ENCODE measurements at regions not wholly inside any gene's neighbourhood (a gene's known extent, or its start where the extent isn't known, plus 50 kb on each side); places are given as distances from the start of the nearest gene placed in this dataset.

- TF ChIP-seq CTCF (IDR thresholded peaks at IDR 0.05) = no peak
- intact Hi-C loops (cut with DNase I) = no loop called here
Measured at GRCh38 chr6:11961923-11962322, 50.2 kb upstream of the HIVEP1 start.

GRCh38 chr6:11960909-11961779, 51.0 kb upstream of the HIVEP1 start:
- Histone ChIP-seq H3K36me3 (no peaks in the 10 kb centered on the region), H3K4me1 (no peaks in the 10 kb centered on the region), H3K4me3 (no peak overlapping the region), H3K27me3 (no peaks in the 10 kb centered on the region), H3K27ac (no peak overlapping the region), H3K9me3 (no peaks in the 10 kb centered on the region)
- no peak for TF ChIP-seq CTCF (IDR thresholded peaks at IDR 0.05)
- intact Hi-C loops (cut with DNase I) = no loop called here
- DNase-seq (ENCODE audit: low spot score in 2 of 2) = no peak

More at GRCh38 chr6:11961923-11962322, 50.2 kb upstream of the HIVEP1 start:
- no peak for DNase-seq (ENCODE audit: low spot score in 2 of 2)
- Histone ChIP-seq H3K27me3 (no peaks in the 10 kb centered on the region), H3K4me3 (no peak overlapping the region), H3K36me3 (no peaks in the 10 kb centered on the region), H3K4me1 (no peaks in the 10 kb centered on the region), H3K27ac (no peak overlapping the region), H3K9me3 (no peaks in the 10 kb centered on the region)

GRCh38 chr6:11956781-11957180, 55.3 kb upstream of the HIVEP1 start:
- H3K27me3 ChIP-seq = no peaks in the 10 kb centered on the region
- no peak for TF ChIP-seq CTCF (IDR thresholded peaks at IDR 0.05)
- no peak for DNase-seq (ENCODE audit: low spot score in 2 of 2)
- intact Hi-C loops (cut with DNase I) = no loop called here
- no peaks in the 10 kb centered on the region for H3K9me3 ChIP-seq
- H3K27ac ChIP-seq = no peak overlapping the region
- H3K4me1 ChIP-seq = no peaks in the 10 kb centered on the region
- H3K36me3 ChIP-seq = no peaks in the 10 kb centered on the region
- H3K4me3 ChIP-seq = no peak overlapping the region

- H3K27ac ChIP-seq = no peak overlapping the region
- H3K4me3 ChIP-seq = no peak overlapping the region
- intact Hi-C loops (cut with DNase I) = no loop called here
- no peaks in the 10 kb centered on the region for H3K27me3 ChIP-seq
- TF ChIP-seq CTCF (IDR thresholded peaks at IDR 0.05) = no peak
- H3K4me1 ChIP-seq = no peaks in the 10 kb centered on the region
- no peak for DNase-seq (ENCODE audit: low spot score in 2 of 2)
- no peaks in the 10 kb centered on the region for H3K9me3 ChIP-seq
- no peaks in the 10 kb centered on the region for H3K36me3 ChIP-seq
Measured at GRCh38 chr6:11953641-11954040, 58.5 kb upstream of the HIVEP1 start.

GRCh38 chr6:11952316-11952715, 59.8 kb upstream of the HIVEP1 start:
- no peaks in the 10 kb centered on the region for H3K36me3 ChIP-seq
- no peaks in the 10 kb centered on the region for H3K27me3 ChIP-seq
- no peak overlapping the region for H3K27ac ChIP-seq
- H3K4me1 ChIP-seq = no peaks in the 10 kb centered on the region
- no peak for DNase-seq (ENCODE audit: low spot score in 2 of 2)
- H3K4me3 ChIP-seq = no peak overlapping the region
- H3K9me3 ChIP-seq = no peaks in the 10 kb centered on the region
- intact Hi-C loops (cut with DNase I) = no loop called here
- TF ChIP-seq CTCF (IDR thresholded peaks at IDR 0.05) = no peak

Measured in ascending aorta (tissue), 2 donors.